K562 (cell line): ENCODE measurements at regions not wholly inside any gene's neighbourhood (a gene's known extent, or its start where the extent isn't known, plus 50 kb on each side); places are given as distances from the start of the nearest gene placed in this dataset.

Experiments used
- ATAC-seq: fragments of 200-7000 bp; cut with Tn5 transposase; 3 replicates; pipeline ENCODE4 v1.9.1; 2020; ENCODE audit warnings: moderate library complexity
- BruUV-seq: library from RNA; stranded (reverse); fragments of 400-500 nt; replicated peaks from 2 replicates; lab custom pipeline; 2021; lab: Mats Ljungman, UMichigan
- CTCF ChIA-PET: fragments of 300-600 bp; formaldehyde crosslinking; extraction: SDS; loops from one replicate; lab custom pipeline; 2021; ENCODE audit warnings: low intra/inter-chr PET ratio; lab: Yijun Ruan, JAX
- POLR2A ChIA-PET: fragments of 300-600, 350-650 bp; sonication (Branson Sonifier 250); formaldehyde crosslinking; extraction: SDS; loops from one replicate; lab custom pipeline; 2021; ENCODE audit warnings: antibody characterized with exemption, inconsistent platforms; lab: Yijun Ruan, JAX
- DNase-seq, 4 experiments: peaks; one replicate each; pipeline versions ENCODE4 v3.0.0 to v3.0.0-alpha.2; 2011 to 2018; ENCODE audit warnings: low spot score in 3 of 4, mixed read lengths in 3 of 4; ENCODE audit errors: extremely low read depth in 1 of 4
- FAIRE-seq: peaks from 2 replicates; lab custom pipeline; 2011; peaks lifted over from hg19 to GRCh38; lab: Jason Lieb, UNC
- H2AFZ ChIP-seq: 2 replicates; pipeline ENCODE4 v1.6.0; 2011; ENCODE audit warnings: low read depth, low read length, control low read depth, inconsistent platforms
- H3K27ac ChIP-seq: fragments of 200-600 bp; 3 replicates; pipeline ENCODE4 v1.8.0; 2011; ENCODE audit warnings: low read depth, mild to moderate bottlenecking, control low read depth, inconsistent platforms, low read length, moderate library complexity, mixed read lengths; ENCODE audit errors: extremely low read depth
- H3K27me3 ChIP-seq, 2 experiments: fragments of 300-600 bp in 1 of 2; 2 replicates in 1 of 2; 3 replicates in 1 of 2; pipeline versions ENCODE4 v1.6.0 to v1.8.0; 2011; ENCODE audit warnings: inconsistent platforms in 2 of 2, low read length in 2 of 2, mild to moderate bottlenecking in 1 of 2, mixed read lengths in 1 of 2, moderate library complexity in 1 of 2; ENCODE audit not compliant: control insufficient read depth in 2 of 2, insufficient read depth in 2 of 2
- H3K36me3 ChIP-seq: fragments of 300-600 bp; 3 replicates; pipeline ENCODE4 v1.8.0; 2011; ENCODE audit warnings: mild to moderate bottlenecking, low read length, inconsistent platforms; ENCODE audit not compliant: control insufficient read depth, insufficient read depth
- H3K4me1 ChIP-seq, 2 experiments: fragments of 200-600 bp in 1 of 2; replicated peaks in 1 of 2; 2 replicates in 1 of 2; 3 replicates in 1 of 2; pipeline versions ENCODE4 v1.5.1 to v1.8.0; 2011; ENCODE audit warnings: inconsistent platforms in 2 of 2, low read length in 2 of 2, mild to moderate bottlenecking in 1 of 2, mixed read lengths in 1 of 2, moderate library complexity in 1 of 2; ENCODE audit not compliant: control insufficient read depth in 2 of 2, insufficient read depth in 2 of 2
- H3K4me2 ChIP-seq: 2 replicates; pipeline ENCODE4 v1.6.1; 2011; ENCODE audit warnings: low read length, control low read depth, inconsistent platforms, mixed read lengths; ENCODE audit not compliant: insufficient read depth
- H3K4me3 ChIP-seq: fragments of 200-600 bp; sonication (generic), shearing (Covaris generic); 2 replicates; pipeline ENCODE4 v1.5.1; 2016; ENCODE audit warnings: control low read depth, inconsistent platforms
- H3K79me2 ChIP-seq: fragments of 200-600 bp; 3 replicates; pipeline ENCODE4 v1.8.0; 2011; ENCODE audit warnings: low read length, inconsistent platforms; ENCODE audit not compliant: control insufficient read depth, insufficient read depth
- H3K9ac ChIP-seq, 2 experiments: 2 replicates each; pipeline versions ENCODE4 v1.6.0 to v1.6.1; 2011; ENCODE audit warnings: low read depth in 2 of 2, low read length in 2 of 2, control low read depth in 1 of 2, inconsistent platforms in 1 of 2, mild to moderate bottlenecking in 1 of 2, mixed read lengths in 1 of 2; ENCODE audit not compliant: insufficient read depth in 1 of 2
- H3K9me1 ChIP-seq: one replicate; pipeline ENCODE4 v1.6.0; 2011; ENCODE audit warnings: inconsistent platforms, mild to moderate bottlenecking, low read length, moderate library complexity; ENCODE audit not compliant: control insufficient read depth, insufficient read depth
- H3K9me3 ChIP-seq: replicated peaks from 2 replicates; pipeline ENCODE4 v1.5.1; 2011; ENCODE audit warnings: low read depth, low read length, inconsistent platforms; ENCODE audit not compliant: control insufficient read depth, insufficient read depth
- H4K20me1 ChIP-seq: replicated peaks from 2 replicates; pipeline ENCODE4 v1.6.1; 2011; ENCODE audit warnings: low read length, inconsistent platforms, mixed read lengths; ENCODE audit not compliant: control insufficient read depth, insufficient read depth
- CBX8 ChIP-seq: fragments of 200-600 bp; sonication (generic); IDR thresholded peaks from 2 replicates; pipeline ENCODE4 v1.6.1; 2012; ENCODE audit warnings: borderline replicate concordance, mixed run types, low read depth, mild to moderate bottlenecking, moderate library complexity, mixed read lengths, low read length, control low read depth, inconsistent platforms; ENCODE audit not compliant: poor library complexity, severe bottlenecking; ENCODE audit errors: extremely low read depth
- DMBX1 ChIP-seq: fragments of 250-450 bp; sonication (Bioruptor Pico); IDR thresholded peaks from 2 replicates; pipeline ENCODE4 v1.8.0; 2022; ENCODE audit warnings: inconsistent platforms, mild to moderate bottlenecking, moderate library complexity, borderline replicate concordance
- FOSL1 ChIP-seq: fragments of 200-800 bp; sonication (Bioruptor generic); conservative IDR thresholded peaks from 2 replicates; pipeline ENCODE4 v1.6.1; 2016; ENCODE audit warnings: missing genetic modification characterization, missing compliant biosample characterization
- JUNB ChIP-seq: fragments of 450-650 bp; formaldehyde crosslinking; conservative IDR thresholded peaks from 2 replicates; pipeline ENCODE4 v1.4.0; 2020; ENCODE audit warnings: mild to moderate bottlenecking
- KDM2B ChIP-seq: fragments of 250-450 bp; sonication (Bioruptor Pico); IDR thresholded peaks from 2 replicates; pipeline ENCODE4 v1.8.0; 2021; ENCODE audit warnings: mild to moderate bottlenecking, moderate library complexity
- NELFE ChIP-seq: IDR thresholded peaks from 2 replicates; pipeline ENCODE4 v1.6.1; 2011; ENCODE audit warnings: mild to moderate bottlenecking; ENCODE audit not compliant: insufficient read depth, insufficient read length
- PCBP1 ChIP-seq: fragments of 200-400 bp; formaldehyde crosslinking; IDR thresholded peaks from 2 replicates; pipeline ENCODE4 v1.6.1; 2018; ENCODE audit warnings: mild to moderate bottlenecking, low read depth, low read length; ENCODE audit not compliant: poor library complexity, severe bottlenecking
- POLR2AphosphoS5 ChIP-seq: IDR thresholded peaks from 2 replicates; pipeline ENCODE4 v1.6.1; 2011; ENCODE audit warnings: mild to moderate bottlenecking, low read depth, low read length, moderate library complexity; ENCODE audit not compliant: control insufficient read depth, insufficient read depth
- POLR2G ChIP-seq: fragments of 200-400 bp; formaldehyde crosslinking; IDR thresholded peaks from 2 replicates; pipeline ENCODE4 v1.6.1; 2017; ENCODE audit warnings: low read depth, mild to moderate bottlenecking, antibody characterized with exemption, low read length, moderate library complexity
- SMARCA4 ChIP-seq: fragments of 450-650 bp; IDR thresholded peaks from 2 replicates; pipeline ENCODE4 v1.6.1; 2016
- SRF ChIP-seq, 2 experiments: fragments of 250-450, 450-650 bp in 1 of 2; sonication (Bioruptor Pico) in 1 of 2; sonication (generic) in 1 of 2; formaldehyde crosslinking; IDR thresholded peaks; 2 replicates each; pipeline versions ENCODE4 v1.5.0 to v1.5.1; 2020 to 2022; ENCODE audit warnings: mild to moderate bottlenecking in 1 of 2, missing genetic modification reagents in 1 of 2
- TCF3 ChIP-seq: sonication (generic); formaldehyde crosslinking; IDR thresholded peaks from 2 replicates; pipeline ENCODE4 v1.4.0; 2020; ENCODE audit warnings: mild to moderate bottlenecking, missing genetic modification reagents
- ZC3H4 ChIP-seq: sonication (generic); formaldehyde crosslinking; IDR thresholded peaks from 2 replicates; pipeline ENCODE4 v1.9.0; 2021; ENCODE audit warnings: missing genetic modification reagents, borderline replicate concordance
- ZFP30 ChIP-seq: fragments of 250-450 bp; sonication (Bioruptor Pico); IDR thresholded peaks from 2 replicates; pipeline ENCODE4 v1.8.0; 2022; ENCODE audit warnings: moderate library complexity, mild to moderate bottlenecking, inconsistent platforms, borderline replicate concordance
- ZFPM2 ChIP-seq: fragments of 250-450 bp; sonication (Bioruptor Pico); IDR thresholded peaks from 2 replicates; pipeline ENCODE4 v1.5.1; 2022; ENCODE audit warnings: mild to moderate bottlenecking
- ZNF57 ChIP-seq: fragments of 450-650 bp; formaldehyde crosslinking; IDR thresholded peaks from 2 replicates; pipeline ENCODE4 v1.4.0; 2020; ENCODE audit warnings: mild to moderate bottlenecking, moderate library complexity
- WGBS: fragments of 100-300 bp; shearing (Covaris generic); methylation state at CpG from one replicate; pipeline ENCODE4 v1.1.6; 2016; ENCODE audit warnings: low coverage, mixed read lengths; ENCODE audit not compliant: insufficient coverage; ENCODE audit errors: missing lambda C conversion rate; 5-methylcytosine and 5-hydroxymethylcytosine counted together
- in situ Hi-C: fragments of 300-500 bp; cut with MboI; formaldehyde crosslinking; loops from 4 replicates; pipeline ENCODE4 v1.15.0; 2018; ENCODE audit warnings: inconsistent platforms, mixed read lengths
- intact Hi-C: fragments of 100-400 bp; cut with micrococcal nuclease; formaldehyde crosslinking; loops from 2 replicates; pipeline ENCODE4 v1.14.2; 2022
- TF ChIP-seq, protein P1 (sequence below): fragments of 150-350 bp; conservative IDR thresholded peaks from 2 replicates; pipeline ENCODE4 v1.6.1; 2014; ENCODE audit warnings: low read length
- TF ChIP-seq, protein P2 (sequence below): fragments of 250-450 bp; sonication (Bioruptor Pico); IDR thresholded peaks from 2 replicates; pipeline ENCODE4 v1.8.0; 2022; ENCODE audit warnings: inconsistent platforms

DNA sequence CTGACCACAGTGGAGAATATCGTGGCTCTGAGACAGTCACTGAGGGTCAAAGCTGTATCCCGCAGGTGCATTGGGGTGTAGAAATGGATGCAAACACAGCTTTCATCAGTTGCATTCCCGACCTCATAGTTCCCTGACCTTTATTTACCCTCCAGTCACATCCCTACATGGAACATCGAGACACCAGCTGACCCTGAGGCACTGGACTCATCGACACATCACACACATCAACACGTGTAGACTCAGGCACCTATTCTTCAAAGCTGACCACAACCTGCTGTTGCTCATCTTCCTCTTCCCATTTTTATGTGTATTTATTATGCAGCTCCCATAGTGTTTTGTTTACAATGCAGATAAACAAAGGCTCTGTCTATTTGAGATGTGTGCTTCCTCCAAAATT lies 396.9 kb upstream of the NRP1 start (continued):
- TF ChIP-seq, protein P1, sequence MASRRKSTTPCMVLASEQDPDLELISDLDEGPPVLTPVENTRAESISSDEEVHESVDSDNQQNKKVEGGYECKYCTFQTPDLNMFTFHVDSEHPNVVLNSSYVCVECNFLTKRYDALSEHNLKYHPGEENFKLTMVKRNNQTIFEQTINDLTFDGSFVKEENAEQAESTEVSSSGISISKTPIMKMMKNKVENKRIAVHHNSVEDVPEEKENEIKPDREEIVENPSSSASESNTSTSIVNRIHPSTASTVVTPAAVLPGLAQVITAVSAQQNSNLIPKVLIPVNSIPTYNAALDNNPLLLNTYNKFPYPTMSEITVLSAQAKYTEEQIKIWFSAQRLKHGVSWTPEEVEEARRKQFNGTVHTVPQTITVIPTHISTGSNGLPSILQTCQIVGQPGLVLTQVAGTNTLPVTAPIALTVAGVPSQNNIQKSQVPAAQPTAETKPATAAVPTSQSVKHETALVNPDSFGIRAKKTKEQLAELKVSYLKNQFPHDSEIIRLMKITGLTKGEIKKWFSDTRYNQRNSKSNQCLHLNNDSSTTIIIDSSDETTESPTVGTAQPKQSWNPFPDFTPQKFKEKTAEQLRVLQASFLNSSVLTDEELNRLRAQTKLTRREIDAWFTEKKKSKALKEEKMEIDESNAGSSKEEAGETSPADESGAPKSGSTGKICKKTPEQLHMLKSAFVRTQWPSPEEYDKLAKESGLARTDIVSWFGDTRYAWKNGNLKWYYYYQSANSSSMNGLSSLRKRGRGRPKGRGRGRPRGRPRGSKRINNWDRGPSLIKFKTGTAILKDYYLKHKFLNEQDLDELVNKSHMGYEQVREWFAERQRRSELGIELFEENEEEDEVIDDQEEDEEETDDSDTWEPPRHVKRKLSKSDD = no peak
- TF ChIP-seq POLR2AphosphoS5 = no peak
- TF ChIP-seq NELFE = no peak
- no peak for TF ChIP-seq ZFPM2 (CRISPR knock-in tag)
- TF ChIP-seq SRF (CRISPR knock-in tag; IDR thresholded peaks at IDR 0.05) = no peak
- TF ChIP-seq KDM2B (CRISPR knock-in tag) = no peak

DNA sequence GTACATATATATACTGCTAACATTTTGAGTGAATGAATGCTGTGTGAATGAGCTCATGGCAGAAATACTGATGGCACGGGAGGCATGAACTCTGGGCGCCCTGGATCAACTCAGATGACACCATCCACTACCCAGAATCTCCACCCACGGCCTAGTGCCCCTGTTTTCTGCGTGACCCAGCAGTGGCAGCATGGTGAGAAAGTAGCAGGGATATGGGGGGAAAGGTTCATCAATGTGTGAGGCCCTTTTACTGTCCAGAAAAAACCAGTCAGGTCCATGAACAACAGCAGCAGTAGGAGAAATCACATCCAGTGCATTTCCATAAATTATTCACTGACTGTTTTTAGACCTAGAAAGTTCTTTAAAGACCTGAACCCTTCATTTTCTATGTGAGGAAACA lies 391.0 kb upstream of the NRP1 start:
- no peak for FAIRE-seq
- DNase-seq = no peak
- 0% methylated on average over 4 of the region's 4 CpGs for WGBS
- no peak for TF ChIP-seq SMARCA4
- TF ChIP-seq POLR2G = no peak
- no peak for TF ChIP-seq DMBX1 (CRISPR knock-in tag)
- TF ChIP-seq ZNF57 (CRISPR knock-in tag) = no peak
- no peak for TF ChIP-seq PCBP1
- no peak for TF ChIP-seq ZC3H4 (CRISPR knock-in tag)
- TF ChIP-seq JUNB (CRISPR knock-in tag) = no peak
- no peak for TF ChIP-seq TCF3 (CRISPR knock-in tag)
- no peak for TF ChIP-seq FOSL1
- no peak for TF ChIP-seq ZFP30 (CRISPR knock-in tag)
- TF ChIP-seq CBX8 = no peak
- TF ChIP-seq, protein P2, sequence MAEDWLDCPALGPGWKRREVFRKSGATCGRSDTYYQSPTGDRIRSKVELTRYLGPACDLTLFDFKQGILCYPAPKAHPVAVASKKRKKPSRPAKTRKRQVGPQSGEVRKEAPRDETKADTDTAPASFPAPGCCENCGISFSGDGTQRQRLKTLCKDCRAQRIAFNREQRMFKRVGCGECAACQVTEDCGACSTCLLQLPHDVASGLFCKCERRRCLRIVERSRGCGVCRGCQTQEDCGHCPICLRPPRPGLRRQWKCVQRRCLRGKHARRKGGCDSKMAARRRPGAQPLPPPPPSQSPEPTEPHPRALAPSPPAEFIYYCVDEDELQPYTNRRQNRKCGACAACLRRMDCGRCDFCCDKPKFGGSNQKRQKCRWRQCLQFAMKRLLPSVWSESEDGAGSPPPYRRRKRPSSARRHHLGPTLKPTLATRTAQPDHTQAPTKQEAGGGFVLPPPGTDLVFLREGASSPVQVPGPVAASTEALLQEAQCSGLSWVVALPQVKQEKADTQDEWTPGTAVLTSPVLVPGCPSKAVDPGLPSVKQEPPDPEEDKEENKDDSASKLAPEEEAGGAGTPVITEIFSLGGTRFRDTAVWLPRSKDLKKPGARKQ = no peak

More for the DNA sequence above, 391.0 kb upstream of the NRP1 start:
- Histone ChIP-seq H3K4me1 (no peaks in the 10 kb centered on the region), H3K4me3 (no peak overlapping the region), H3K9ac (no peak overlapping the region), H3K9me3 (no peaks in the 10 kb centered on the region), H3K27me3 (no peaks in the 10 kb centered on the region; a peak in 1 of 5 replicates), H2AFZ (no peak overlapping the region), H3K79me2 (no peaks in the 10 kb centered on the region), H4K20me1 (no peaks in the 10 kb centered on the region), H3K27ac (no peak overlapping the region), H3K36me3 (no peaks in the 10 kb centered on the region), H3K9me1 (no peaks in the 10 kb centered on the region), H3K4me2 (no peak overlapping the region)
- no TSS peak for BruUV-seq
- no peak for ATAC-seq
- POLR2A ChIA-PET = no interaction called here
- CTCF ChIA-PET = no interaction called here
- in situ Hi-C loops (no loop called here), intact Hi-C loops (no loop called here)
